A549 (cell line): ENCODE measurements at regions not wholly inside any gene's neighbourhood (a gene's known extent, or its start where the extent isn't known, plus 50 kb on each side); places are given as distances from the start of the nearest gene placed in this dataset.

Source experiments
- ATAC-seq, 2 experiments: fragments of 200-7000 bp in 1 of 2; fragments of >200 bp in 1 of 2; cut with Nextera tagmentation in 1 of 2; cut with Tn5 transposase in 1 of 2; 3 replicates each; pipeline versions ENCODE4 v1.8.0 to v1.9.1; 2018 to 2020; ENCODE audit warnings: mild to moderate bottlenecking in 1 of 2, moderate library complexity in 1 of 2
- CTCF ChIA-PET: fragments of 300-600 bp; sonication (Branson Sonifier 250); formaldehyde crosslinking; extraction: SDS; loops from one replicate; lab custom pipeline; 2021; ENCODE audit warnings: antibody characterized with exemption, inconsistent platforms; lab: Yijun Ruan, JAX
- POLR2A ChIA-PET: fragments of 350-600 bp; formaldehyde crosslinking; extraction: SDS; loops from one replicate; lab custom pipeline; 2021; ENCODE audit warnings: antibody characterized with exemption, inconsistent platforms; lab: Yijun Ruan, JAX
- DNase-seq, 2 experiments: peaks; one replicate each; pipeline versions ENCODE4 v3.0.0 to v3.0.0-alpha.2; 2011 to 2016; ENCODE audit warnings: low read depth in 1 of 2, low spot score in 1 of 2
- FAIRE-seq: peaks from 2 replicates; lab custom pipeline; 2011; peaks lifted over from hg19 to GRCh38; lab: Jason Lieb, UNC
- H3K27ac ChIP-seq, 2 experiments: fragments of >200 bp; sonication (Bioruptor Twin); formaldehyde crosslinking; 3 replicates each; pipeline ENCODE4 v1.5.1; 2016 to 2017
- H3K4me1 ChIP-seq: fragments of >200 bp; sonication (Bioruptor Twin); formaldehyde crosslinking; 3 replicates; pipeline ENCODE4 v1.6.1; 2016
- H3K4me2 ChIP-seq: fragments of >200 bp; sonication (Bioruptor Twin); formaldehyde crosslinking; 3 replicates; pipeline ENCODE4 v1.6.1; 2016
- H3K4me3 ChIP-seq: fragments of >200 bp; sonication (Bioruptor Twin); formaldehyde crosslinking; 3 replicates; pipeline ENCODE4 v1.5.1; 2016
- H3K9me3 ChIP-seq: fragments of >200 bp; sonication (Bioruptor Twin); formaldehyde crosslinking; 3 replicates; pipeline ENCODE4 v1.6.1; 2016
- ATOH8 ChIP-seq: fragments of 250-450 bp; sonication (Bioruptor Pico); IDR thresholded peaks from 2 replicates; pipeline ENCODE4 v1.5.0; 2020; ENCODE audit warnings: low read depth, mild to moderate bottlenecking, moderate library complexity
- CBX2 ChIP-seq: fragments of 200-600 bp; sonication (generic); IDR thresholded peaks from 2 replicates; pipeline ENCODE4 v1.6.1; 2016; ENCODE audit warnings: low read depth, mild to moderate bottlenecking, borderline replicate concordance
- CHD2 ChIP-seq: fragments of 150-350 bp; IDR thresholded peaks from 2 replicates; pipeline ENCODE4 v1.6.1; 2014; ENCODE audit warnings: low read length; ENCODE audit not compliant: partially characterized antibody
- CHD4 ChIP-seq: fragments of 200-600 bp; sonication (generic); IDR thresholded peaks from 2 replicates; pipeline ENCODE4 v1.6.1; 2016; ENCODE audit warnings: antibody characterized with exemption, mild to moderate bottlenecking, borderline replicate concordance
- EHF ChIP-seq: fragments of 250-450 bp; sonication (Bioruptor Pico); IDR thresholded peaks from 2 replicates; pipeline ENCODE4 v1.5.0; 2020; ENCODE audit warnings: mild to moderate bottlenecking
- EHMT2 ChIP-seq: fragments of 200-600 bp; sonication (generic); IDR thresholded peaks from 2 replicates; pipeline ENCODE4 v1.6.1; 2016; ENCODE audit warnings: antibody characterized with exemption, low read depth, mild to moderate bottlenecking, moderate library complexity
- ELK1 ChIP-seq: fragments of 150-350 bp; IDR thresholded peaks from 2 replicates; pipeline ENCODE4 v1.6.1; 2014; ENCODE audit warnings: low read depth, mild to moderate bottlenecking, low read length
- ESRRA ChIP-seq: fragments of 150-350 bp; IDR thresholded peaks from 2 replicates; pipeline ENCODE4 v1.6.1; 2014; ENCODE audit warnings: mild to moderate bottlenecking, low read length, borderline replicate concordance
- FOSB ChIP-seq: fragments of 250-450 bp; sonication (Bioruptor Pico); IDR thresholded peaks from 2 replicates; pipeline ENCODE4 v1.5.0; 2020; ENCODE audit warnings: mild to moderate bottlenecking, moderate library complexity
- FOXS1 ChIP-seq: fragments of 250-450 bp; sonication (Bioruptor Pico); IDR thresholded peaks from 2 replicates; pipeline ENCODE4 v1.5.0; 2020; ENCODE audit warnings: mild to moderate bottlenecking, moderate library complexity
- KDM5A ChIP-seq: fragments of 200-600 bp; sonication (generic); IDR thresholded peaks from 2 replicates; pipeline ENCODE4 v1.6.1; 2016; ENCODE audit warnings: antibody characterized with exemption, mild to moderate bottlenecking
- MAFK ChIP-seq: fragments of 450-650 bp; IDR thresholded peaks from 2 replicates; pipeline ENCODE4 v1.6.1; 2014; ENCODE audit not compliant: partially characterized antibody
- MAZ ChIP-seq: fragments of 150-350 bp; IDR thresholded peaks from 2 replicates; pipeline ENCODE4 v1.6.1; 2014; ENCODE audit warnings: antibody characterized with exemption, low read depth, low read length, borderline replicate concordance
- MYC ChIP-seq: IDR thresholded peaks from 2 replicates; pipeline ENCODE4 v1.6.1; 2012; ENCODE audit warnings: mild to moderate bottlenecking, inconsistent platforms, low read length, improper control_type of control experiment, borderline replicate concordance
- NPAS2 ChIP-seq: fragments of 250-450 bp; sonication (Bioruptor Pico); IDR thresholded peaks from 2 replicates; pipeline ENCODE4 v1.8.0; 2022; ENCODE audit warnings: mild to moderate bottlenecking, moderate library complexity, borderline replicate concordance
- NR3C1 ChIP-seq: fragments of >200 bp; sonication (Bioruptor Twin); formaldehyde crosslinking; IDR thresholded peaks from 3 replicates; pipeline ENCODE4 v1.6.1; 2017
- PHF8 ChIP-seq: fragments of 200-600 bp; sonication (generic); IDR thresholded peaks from 2 replicates; pipeline ENCODE4 v1.6.1; 2016; ENCODE audit warnings: low read depth, mild to moderate bottlenecking, antibody characterized with exemption, moderate library complexity, borderline replicate concordance
- RNF2 ChIP-seq: fragments of 200-600 bp; sonication (generic); IDR thresholded peaks from 2 replicates; pipeline ENCODE4 v1.6.1; 2016; ENCODE audit warnings: low read depth, mild to moderate bottlenecking, antibody characterized with exemption, moderate library complexity, borderline replicate concordance
- SMC3 ChIP-seq: fragments of >200 bp; sonication (Bioruptor Twin); formaldehyde crosslinking; IDR thresholded peaks from 3 replicates; pipeline ENCODE4 v1.6.1; 2018; ENCODE audit warnings: inconsistent platforms
- TFCP2L1 ChIP-seq: fragments of 250-450 bp; sonication (Bioruptor Pico); IDR thresholded peaks from 2 replicates; pipeline ENCODE4 v1.5.0; 2021; ENCODE audit warnings: mild to moderate bottlenecking
- ZFP36 ChIP-seq: fragments of 450-650 bp; IDR thresholded peaks from 2 replicates; pipeline ENCODE4 v1.6.1; 2014; ENCODE audit warnings: borderline replicate concordance; ENCODE audit not compliant: partially characterized antibody
- WGBS: methylation state at CpG from one replicate; pipeline ENCODE4 v1.1.6; 2017; ENCODE audit errors: missing lambda C conversion rate; 5-methylcytosine and 5-hydroxymethylcytosine counted together
- TF ChIP-seq, protein P1 (sequence below): fragments of >200 bp; sonication (Bioruptor Twin); formaldehyde crosslinking; IDR thresholded peaks from 3 replicates; pipeline ENCODE4 v1.6.1; 2016
- TF ChIP-seq, protein P2 (sequence below): fragments of >200 bp; sonication (Bioruptor Twin); formaldehyde crosslinking; IDR thresholded peaks from 2 replicates; pipeline ENCODE4 v1.6.1; 2016

- TF ChIP-seq, protein P1, sequence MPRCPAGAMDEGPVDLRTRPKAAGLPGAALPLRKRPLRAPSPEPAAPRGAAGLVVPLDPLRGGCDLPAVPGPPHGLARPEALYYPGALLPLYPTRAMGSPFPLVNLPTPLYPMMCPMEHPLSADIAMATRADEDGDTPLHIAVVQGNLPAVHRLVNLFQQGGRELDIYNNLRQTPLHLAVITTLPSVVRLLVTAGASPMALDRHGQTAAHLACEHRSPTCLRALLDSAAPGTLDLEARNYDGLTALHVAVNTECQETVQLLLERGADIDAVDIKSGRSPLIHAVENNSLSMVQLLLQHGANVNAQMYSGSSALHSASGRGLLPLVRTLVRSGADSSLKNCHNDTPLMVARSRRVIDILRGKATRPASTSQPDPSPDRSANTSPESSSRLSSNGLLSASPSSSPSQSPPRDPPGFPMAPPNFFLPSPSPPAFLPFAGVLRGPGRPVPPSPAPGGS = no peak
- no peak for TF ChIP-seq ELK1
- no peak for TF ChIP-seq ZFP36
- no peak for TF ChIP-seq PHF8
Measured at GRCh38 chr7:49229246-49229645, 304.9 kb downstream of the CDC14C start (continued).

DNA sequence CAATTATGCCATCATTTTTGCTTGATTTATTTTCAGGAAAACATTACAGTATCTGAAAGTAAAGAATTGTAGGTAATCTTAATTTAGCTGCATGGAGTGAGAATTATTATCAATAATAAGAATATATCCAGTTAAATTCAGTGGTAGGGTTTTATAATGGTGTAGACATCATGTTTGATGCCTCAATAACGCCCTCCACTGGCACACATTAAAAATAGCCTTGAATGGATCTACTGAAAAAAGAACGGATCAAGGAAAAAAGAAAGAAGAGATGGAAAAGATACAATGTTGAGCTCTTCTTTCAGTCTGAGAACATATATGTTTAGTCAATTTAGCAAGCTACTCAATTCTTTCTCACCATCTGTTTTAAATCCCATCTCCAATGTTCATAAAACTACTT is 319.2 kb downstream of the CDC14C start:
- no peak for ATAC-seq
- TF ChIP-seq ESRRA = no peak
- TF ChIP-seq, protein P2, sequence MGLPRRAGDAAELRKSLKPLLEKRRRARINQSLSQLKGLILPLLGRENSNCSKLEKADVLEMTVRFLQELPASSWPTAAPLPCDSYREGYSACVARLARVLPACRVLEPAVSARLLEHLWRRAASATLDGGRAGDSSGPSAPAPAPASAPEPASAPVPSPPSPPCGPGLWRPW = no peak
- no peak for TF ChIP-seq RNF2
- no peak for TF ChIP-seq NPAS2 (CRISPR knock-in tag)
- TF ChIP-seq MAZ = no peak
- TF ChIP-seq EHMT2 = no peak
- no peak for TF ChIP-seq FOSB (CRISPR knock-in tag)
- no peak for TF ChIP-seq PHF8
- no peak for TF ChIP-seq CHD2
- TF ChIP-seq KDM5A = no peak
- no peak for TF ChIP-seq CHD4
- no peak for TF ChIP-seq EHF (CRISPR knock-in tag)
- no peak for TF ChIP-seq NR3C1
- TF ChIP-seq ATOH8 = no peak
- TF ChIP-seq SMC3 = no peak
- CTCF ChIA-PET = no interaction called here
- H3K4me2 ChIP-seq = no peak overlapping the region
- POLR2A ChIA-PET = no interaction called here
- 2% methylated on average over 2 of the region's 2 CpGs for WGBS
- no peak overlapping the region for H3K4me3 ChIP-seq
- no peak overlapping the region for H3K27ac ChIP-seq
- no peak for FAIRE-seq
- DNase-seq = no peak
- H3K9me3 ChIP-seq = no peaks in the 10 kb centered on the region
- H3K4me1 ChIP-seq = no peaks in the 10 kb centered on the region

DNA sequence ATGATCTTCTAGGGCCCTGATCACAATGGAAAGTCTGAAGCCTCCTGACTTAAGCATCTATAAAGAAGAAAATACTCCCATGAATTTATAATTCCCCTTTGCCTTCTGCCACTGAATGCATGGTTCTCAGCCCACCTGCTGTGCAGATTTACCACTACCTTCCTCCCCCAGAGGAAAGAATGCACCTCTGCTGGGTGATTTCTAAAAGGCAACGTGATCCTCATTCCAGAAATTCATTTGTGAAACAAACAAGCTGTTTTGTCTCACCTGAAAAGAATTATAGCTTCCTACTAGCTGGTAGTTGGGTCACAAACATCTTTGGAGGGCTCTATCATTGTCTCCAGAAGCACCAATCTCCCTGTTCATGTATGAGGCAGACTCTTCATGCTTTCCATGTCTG is 320.2 kb downstream of the CDC14C start:
- no peak for TF ChIP-seq CBX2
- no peak for TF ChIP-seq MYC
- TF ChIP-seq TFCP2L1 (CRISPR knock-in tag) = no peak
- no peak for TF ChIP-seq FOXS1
- no peak for TF ChIP-seq MAFK
- ATAC-seq = no peak

More for the DNA sequence above, 320.2 kb downstream of the CDC14C start:
- no peak overlapping the region for H3K4me3 ChIP-seq
- DNase-seq (no peak), FAIRE-seq (no peak)
- H3K4me2 ChIP-seq = no peak overlapping the region
- 0% methylated on average over 1 of the region's 1 CpG for WGBS
- H3K27ac ChIP-seq = no peak overlapping the region
- H3K9me3 ChIP-seq = no peaks in the 10 kb centered on the region
- CTCF ChIA-PET = interaction anchor here (0.6 kb wide), 1 partner anchor 137 kb away, joined by 3 read pairs; no protein-coding TSS in a partner anchor
- POLR2A ChIA-PET = no interaction called here
- H3K4me1 ChIP-seq = no peaks in the 10 kb centered on the region
